ENCODE measurements at regions not wholly inside any gene's neighbourhood (a gene's known extent, or its start where the extent isn't known, plus 50 kb on each side); places are given as distances from the start of the nearest gene placed in this dataset.

- TF ChIP-seq POLR2A (IDR thresholded peaks at IDR 0.05) (no peak), CTCF (IDR thresholded peaks at IDR 0.05) (no peak), POLR2AphosphoS5 (IDR thresholded peaks at IDR 0.05) (no peak), EP300 (IDR thresholded peaks at IDR 0.05) (no peak)
Measured at GRCh38 chr12:85422762-85423161, 142.7 kb downstream of the ALX1 start.
